ENCODE measurements at regions not wholly inside any gene's neighbourhood (a gene's known extent, or its start where the extent isn't known, plus 50 kb on each side); places are given as distances from the start of the nearest gene placed in this dataset.

DNA sequence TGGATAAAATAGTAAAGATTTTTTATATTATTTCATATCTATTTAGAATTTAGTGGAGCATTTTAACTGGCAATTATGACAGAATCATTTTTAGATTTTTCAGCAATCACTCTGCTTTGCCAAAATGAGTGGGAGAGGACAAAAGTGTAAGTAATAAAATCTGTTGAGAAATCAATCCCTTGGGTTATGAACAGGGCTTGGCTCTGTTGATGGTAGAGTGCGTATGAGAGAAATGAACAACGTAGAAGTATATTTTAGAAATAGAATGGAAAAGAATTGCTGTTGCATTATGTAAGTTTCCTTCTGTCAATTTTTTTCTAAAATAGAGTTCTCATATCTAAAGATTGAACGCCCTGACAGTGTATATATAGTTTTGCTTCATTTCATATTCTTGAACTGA, 154.1 kb upstream of the PRDM9 start:
- no peak for DNase-seq

GRCh38 chr5:23352446-23352845, 155.0 kb upstream of the PRDM9 start:
- DNase-seq: peak; percentile 38

DNA sequence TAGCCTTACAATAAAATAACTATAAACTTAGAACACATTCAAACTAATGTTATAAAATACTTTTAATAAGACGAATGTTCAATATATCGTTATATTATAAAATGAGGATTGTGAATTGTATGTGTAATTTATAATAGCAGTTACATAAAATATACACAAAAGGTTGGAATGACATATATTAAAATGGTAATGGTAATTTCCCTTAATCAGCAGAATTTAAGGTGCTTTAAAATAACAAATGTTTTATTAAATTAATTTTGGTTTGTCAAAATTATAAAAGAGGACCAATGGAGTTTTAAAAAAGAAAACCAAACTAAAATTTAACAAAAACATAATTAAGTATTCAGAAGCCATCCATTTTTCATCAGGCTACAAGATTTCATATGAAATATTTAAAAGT, 164.3 kb upstream of the PRDM9 start:
- DNase-seq: no peak

DNA sequence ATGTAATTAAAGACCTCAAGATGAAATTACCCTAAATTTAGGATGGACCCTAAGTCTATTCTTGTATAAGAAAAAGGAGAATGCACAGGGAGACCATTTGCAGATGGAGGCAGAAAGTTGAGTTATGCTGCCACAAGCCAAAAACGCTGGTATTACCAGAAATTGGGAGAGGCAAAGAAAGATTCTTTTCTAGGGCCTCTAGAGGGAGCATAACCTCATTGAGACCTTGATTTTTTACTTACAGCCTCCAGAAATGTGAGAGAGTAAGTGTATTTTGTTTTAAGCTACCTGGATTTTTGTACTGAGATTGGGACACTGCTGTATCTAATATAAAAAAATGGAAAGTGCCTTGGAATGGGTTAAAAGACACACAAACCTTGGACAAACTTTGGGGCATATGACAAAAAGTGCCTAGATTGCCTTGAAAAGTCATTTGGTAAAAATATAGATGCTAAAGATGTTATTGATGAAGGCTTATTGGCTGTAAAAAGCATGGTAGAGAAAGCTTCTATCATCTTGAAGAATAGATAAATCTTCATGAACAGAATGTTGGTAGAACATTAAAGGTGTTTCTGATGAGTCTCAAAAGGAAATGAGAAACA, 174.7 kb upstream of the PRDM9 start:
- DNase-seq: peak; percentile 17

DNA sequence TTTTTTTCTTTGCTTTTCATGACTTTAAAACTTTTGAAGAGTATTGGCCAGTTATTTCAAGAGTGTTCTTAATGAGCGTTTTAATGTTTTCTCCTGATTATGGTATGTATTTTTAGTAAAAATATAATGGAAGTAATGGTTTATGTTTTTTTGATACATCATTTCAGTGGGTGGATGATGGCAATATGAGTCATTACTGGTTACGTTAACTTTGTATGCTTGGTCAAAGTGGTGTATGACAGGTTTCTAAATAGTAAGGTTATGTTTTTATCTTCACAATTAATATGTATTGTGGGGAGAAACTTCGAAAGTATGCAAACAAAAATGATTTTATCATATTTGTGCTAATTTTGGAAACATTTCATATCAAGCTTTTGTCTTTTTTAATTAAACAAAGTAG, 176.7 kb upstream of the PRDM9 start:
- no peak for DNase-seq

DNA sequence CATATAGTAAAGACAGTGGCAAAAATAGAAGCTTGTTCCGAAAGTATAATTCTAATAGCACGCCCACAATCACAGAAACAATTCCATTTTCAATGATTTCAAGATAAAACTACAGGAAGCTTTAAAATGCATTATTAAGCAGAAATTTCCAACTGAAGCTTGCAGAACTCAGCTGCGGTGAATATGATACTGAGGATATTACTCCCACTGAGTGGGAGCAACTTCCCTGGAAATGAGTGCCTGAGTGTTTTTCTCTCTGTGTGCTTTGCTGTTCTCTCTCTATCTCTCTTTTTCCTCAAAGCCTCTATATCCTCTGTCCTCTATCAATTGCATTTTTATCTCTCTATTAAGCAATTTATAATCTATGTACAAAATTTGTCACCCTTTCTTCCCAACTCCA, 187.5 kb upstream of the PRDM9 start:
- no peak for DNase-seq

GRCh38 chr5:23318960-23319359, 188.4 kb upstream of the PRDM9 start:
- no peak for DNase-seq

DNA sequence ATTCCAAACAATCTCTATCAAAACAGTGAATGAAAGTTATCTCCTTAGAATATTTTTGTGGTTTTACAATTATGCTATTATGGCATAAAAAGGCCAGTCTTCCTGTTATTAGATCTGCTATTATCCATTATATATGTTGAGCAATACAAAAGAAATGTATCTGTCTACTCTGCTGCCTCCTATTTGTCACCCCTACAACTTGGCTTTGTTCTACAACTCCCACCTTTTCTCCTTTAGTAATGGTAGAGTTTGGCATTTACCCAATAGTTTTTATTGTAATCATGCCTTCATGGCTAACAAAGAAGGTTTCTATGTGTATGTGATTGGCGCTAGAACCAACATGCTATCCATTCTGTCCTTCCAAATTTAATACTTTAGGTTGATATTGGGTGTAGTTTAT, 189.2 kb upstream of the PRDM9 start:
- no peak for DNase-seq

DNA sequence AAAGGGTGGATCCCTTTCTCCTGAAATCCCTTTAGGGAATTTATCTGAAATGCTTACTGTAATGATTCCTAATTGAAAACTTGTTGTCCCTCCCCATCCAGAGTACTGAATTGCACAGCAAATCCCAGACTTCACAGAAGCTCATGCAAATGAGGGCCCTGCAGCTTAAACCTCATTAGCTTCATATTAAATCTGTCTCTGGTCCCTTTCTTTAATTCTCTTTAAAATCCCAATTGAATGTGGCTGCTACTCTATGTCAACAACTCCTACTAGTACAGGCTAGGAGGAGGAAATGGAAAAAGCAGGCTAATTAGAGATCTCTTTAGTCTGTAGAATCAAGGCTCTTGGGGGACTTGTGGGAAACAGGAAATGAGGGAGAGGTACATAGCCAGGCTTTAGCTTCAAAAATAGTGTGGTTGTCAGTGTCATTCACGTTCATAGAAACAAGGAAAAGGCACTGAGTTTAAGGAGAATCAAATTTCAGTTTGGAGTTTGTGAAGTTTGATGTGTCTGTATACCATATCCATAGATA, 191.3 kb upstream of the PRDM9 start:
- no peak for DNase-seq

- DNase-seq: no peak
These were observed 192.6 kb upstream of the PRDM9 start for GRCh38 chr5:23314827-23315226.

GRCh38 chr5:23305055-23305454, 202.4 kb upstream of the PRDM9 start:
- no peak for DNase-seq

DNA sequence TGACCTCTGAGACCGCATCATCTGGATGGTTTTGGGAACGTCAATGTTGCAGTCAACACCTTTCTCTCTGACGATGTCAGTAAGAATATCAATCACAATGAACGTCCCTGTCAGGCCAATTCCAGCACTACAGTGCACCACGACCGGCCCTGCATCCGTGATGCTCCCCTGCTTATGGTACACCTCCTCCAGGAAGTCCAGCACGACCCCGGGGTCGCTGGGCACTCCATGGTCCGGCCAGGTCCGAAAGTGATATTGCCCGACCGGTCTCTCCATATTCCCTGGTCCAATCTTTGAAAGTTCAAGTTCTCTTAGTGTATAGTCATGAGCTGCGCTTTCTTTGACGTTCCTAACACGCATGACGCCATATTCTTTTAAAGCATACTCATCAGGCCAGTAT, 203.6 kb upstream of the PRDM9 start:
- no peak for DNase-seq

DNA sequence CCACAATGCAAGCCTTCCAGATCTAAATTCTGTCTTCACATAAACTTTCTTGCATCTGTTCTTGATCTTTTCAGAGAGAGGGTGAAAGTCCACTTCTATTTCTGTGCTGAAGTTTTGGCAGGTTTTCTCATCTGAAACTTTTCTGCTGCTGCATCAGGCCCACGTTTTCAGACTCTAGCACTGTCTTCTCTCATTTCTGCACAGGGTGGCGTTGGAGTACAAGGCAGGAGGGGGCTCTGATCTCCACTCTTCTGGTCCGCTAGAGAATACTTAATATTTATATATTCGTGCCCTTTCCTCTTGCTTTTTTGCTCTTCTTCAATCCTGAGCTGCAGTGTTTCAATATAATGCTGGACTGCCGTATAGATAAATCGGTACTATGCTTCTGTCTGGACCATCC, 204.0 kb upstream of the PRDM9 start:
- no peak for DNase-seq

DNA sequence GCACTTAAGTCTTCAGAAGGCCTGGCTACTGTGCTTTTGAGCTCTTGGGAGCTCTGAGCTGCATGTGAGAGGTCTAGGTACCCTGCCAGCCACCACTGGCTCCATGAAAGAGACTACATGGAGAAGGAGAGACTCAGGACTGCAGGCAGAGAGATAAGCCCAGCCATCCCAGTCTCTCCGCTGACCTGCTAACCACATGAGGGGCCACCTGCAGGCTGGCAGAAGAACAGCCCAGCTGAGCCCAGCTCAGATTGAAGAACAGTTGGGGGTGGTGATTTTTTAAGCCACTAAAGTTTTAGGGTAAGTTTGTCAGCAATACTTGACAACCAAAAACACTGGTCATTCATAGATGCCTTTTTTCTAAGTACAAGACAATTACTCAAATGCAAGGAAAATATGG, 205.0 kb upstream of the PRDM9 start:
- no peak for DNase-seq

- no peak for DNase-seq
These were observed 218.2 kb upstream of the PRDM9 start for GRCh38 chr5:23289162-23289561.

- no peak for DNase-seq
These were observed 222.8 kb upstream of the PRDM9 start for GRCh38 chr5:23284656-23285055.

DNA sequence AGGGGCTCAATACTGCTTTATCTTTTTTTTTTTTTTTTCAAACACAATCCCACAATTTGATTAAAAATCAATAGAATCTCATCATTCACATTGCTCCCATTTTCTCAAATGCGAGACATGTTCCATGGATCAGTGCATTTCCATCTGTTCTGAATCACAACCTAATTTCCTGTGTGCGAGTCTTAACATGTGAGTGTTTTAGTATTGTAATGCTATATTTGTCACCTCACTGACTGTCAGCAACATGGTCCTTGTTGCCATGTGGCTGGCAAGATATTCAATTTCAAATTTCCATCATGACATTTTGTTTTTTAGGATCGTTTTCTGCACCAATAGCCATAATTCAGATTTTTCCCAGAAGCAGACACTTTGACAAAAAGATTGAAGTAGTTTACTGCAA, 233.2 kb upstream of the PRDM9 start:
- DNase-seq: no peak

DNA sequence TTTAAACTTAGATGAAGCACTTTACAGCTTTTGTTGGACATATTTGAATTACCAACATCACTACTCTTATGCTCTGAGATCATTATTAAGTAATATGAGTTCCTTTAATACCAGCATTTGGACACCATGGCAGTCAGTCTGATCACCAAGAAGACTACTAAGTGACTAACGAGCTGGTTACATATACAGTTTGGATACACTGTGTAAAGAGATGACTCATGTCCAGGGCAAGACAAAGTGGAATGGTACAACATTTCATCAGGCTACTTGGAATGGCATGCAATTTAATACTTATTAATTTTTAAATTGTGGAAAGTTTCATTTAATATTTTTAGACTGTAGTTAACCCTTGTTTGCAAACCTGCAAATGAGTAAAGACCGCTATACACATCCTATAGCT, 237.4 kb upstream of the PRDM9 start:
- DNase-seq: no peak

DNA sequence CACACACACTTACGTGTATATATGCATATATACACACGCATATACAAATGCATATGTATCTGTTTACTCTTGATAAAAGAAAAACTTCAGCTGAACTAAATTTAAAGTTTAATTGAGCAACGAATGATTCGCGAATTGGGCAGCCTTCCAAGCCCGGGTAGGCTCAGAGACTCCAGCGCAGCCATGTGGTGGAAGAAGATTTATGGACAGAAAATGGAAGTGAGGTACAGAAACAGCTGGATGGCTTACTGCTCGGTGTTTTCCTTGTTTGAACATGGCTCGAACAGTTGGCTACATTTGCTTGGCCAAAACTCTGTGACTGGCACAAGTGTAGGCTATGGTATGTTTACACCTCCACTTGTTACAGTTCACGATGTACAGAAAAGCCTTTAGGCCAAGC, 239.3 kb upstream of the PRDM9 start:
- peak; percentile 30 for DNase-seq

DNA sequence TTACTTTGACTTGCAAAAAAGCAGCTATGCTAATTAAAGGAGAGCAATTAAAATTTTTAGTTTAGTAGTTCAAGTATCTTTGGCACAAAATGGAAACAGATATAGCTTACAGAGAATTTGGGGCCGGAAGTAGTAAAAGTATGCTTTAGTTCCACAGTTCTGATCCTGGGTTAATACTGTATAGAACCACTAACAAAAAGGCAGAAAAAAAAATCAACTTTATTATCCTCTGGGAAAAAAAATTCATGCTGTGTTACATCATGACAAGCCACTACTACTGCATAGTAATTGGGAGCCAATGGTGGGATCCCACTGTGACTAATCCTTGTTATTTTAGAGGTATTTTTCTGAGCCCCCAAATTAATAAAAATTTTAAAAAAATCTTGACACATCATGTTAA, 246.8 kb upstream of the PRDM9 start:
- DNase-seq: no peak

DNA sequence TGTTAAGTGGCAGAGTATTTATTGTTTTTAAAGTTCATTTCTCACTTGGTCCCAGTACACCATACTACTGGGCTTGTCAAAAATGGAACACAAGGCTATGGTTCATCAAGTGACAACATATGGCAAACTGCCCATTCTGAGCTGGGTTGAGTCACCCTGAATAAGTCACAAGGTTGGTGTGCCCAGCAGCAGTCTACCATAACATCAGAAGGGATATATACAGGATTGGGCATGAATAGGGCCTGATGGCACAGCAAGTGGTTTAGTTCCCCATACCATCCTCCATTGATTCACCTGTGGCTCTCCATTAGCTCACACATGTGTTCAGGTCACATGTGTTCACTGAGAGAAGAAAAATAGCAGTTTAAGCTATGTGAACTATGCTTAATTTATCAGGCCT, 249.8 kb upstream of the PRDM9 start:
- no peak for DNase-seq

GRCh38 chr5:23253621-23254198, 253.7 kb upstream of the PRDM9 start:
- DNase-seq: no peak

- no peak for DNase-seq
These were observed 264.5 kb upstream of the PRDM9 start for GRCh38 chr5:23242891-23243290.

DNA sequence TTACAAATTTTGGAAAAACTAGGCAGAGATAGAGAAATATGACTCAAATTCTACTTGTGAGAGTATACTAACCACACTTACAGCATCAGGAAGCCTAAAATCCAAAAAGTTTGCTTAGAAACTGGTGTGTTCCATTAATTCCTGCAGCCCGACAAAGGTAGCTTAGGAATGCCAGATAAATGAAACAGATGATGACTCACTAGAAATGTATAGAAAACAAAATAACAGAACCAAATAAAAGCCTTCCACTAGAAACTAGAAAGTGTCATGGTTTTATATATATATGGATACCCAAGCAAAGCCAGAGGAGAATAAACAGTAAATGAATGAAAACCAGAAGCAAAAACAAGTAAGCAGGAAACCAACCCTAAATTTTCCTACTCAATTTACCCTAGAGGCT, 272.2 kb upstream of the PRDM9 start:
- DNase-seq: no peak

DNA sequence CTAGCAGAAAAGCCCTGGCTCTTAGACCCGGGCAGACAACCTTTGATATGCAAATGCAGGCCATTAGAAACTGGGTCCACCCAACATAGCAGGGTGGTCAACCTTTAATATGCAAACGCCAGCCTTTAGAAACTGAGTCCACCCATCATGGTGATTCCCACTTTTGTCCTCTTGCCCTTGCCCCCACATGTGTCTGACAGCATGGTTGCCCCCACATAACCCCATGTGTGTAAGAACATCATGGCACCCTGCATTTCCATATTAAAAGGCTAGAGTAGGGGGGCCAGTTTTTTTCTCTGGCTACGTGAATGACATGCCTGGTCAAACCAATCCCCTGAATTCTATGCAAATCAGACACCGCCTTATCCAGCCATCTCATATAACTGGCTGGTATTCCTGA, 273.2 kb upstream of the PRDM9 start:
- no peak for DNase-seq
